C4-2B (cell line): ENCODE measurements at regions not wholly inside any gene's neighbourhood (a gene's known extent, or its start where the extent isn't known, plus 50 kb on each side); places are given as distances from the start of the nearest gene placed in this dataset.
"Not testable (repeated sequence)": the region's sequence is repeated elsewhere in the genome, so short reads cannot be mapped to it uniquely, and the experiment has no call there.

Experiments used
- H3K27ac ChIP-seq: fragments of 450-650 bp; 2 replicates; pipeline ENCODE4 v1.5.1; 2017
- CTCF ChIP-seq: fragments of 450-650 bp; conservative IDR thresholded peaks from 2 replicates; pipeline ENCODE4 v1.5.1; 2017; ENCODE audit warnings: mild to moderate bottlenecking
- ZFX ChIP-seq: fragments of 450-650 bp; IDR thresholded peaks from 2 replicates; pipeline ENCODE4 v1.6.1; 2017

- H3K27ac ChIP-seq, result no peak overlapping the region
- TF ChIP-seq ZFX, result no peak
- TF ChIP-seq CTCF, result no peak
Observed at GRCh38 chr1:95640746-95641145, 406.7 kb downstream of the RWDD3 start.

GRCh38 chr1:95641386-95641785 lies 407.4 kb downstream of the RWDD3 start:
- H3K27ac ChIP-seq, result no peak overlapping the region; the same call in 1 of the 2 replicates
- no peak for TF ChIP-seq CTCF
- TF ChIP-seq ZFX, result no peak

- TF ChIP-seq CTCF (no peak), ZFX (no peak)
- no peak overlapping the region for H3K27ac ChIP-seq
Observed at GRCh38 chr1:95642035-95642434, 408.0 kb downstream of the RWDD3 start.

- TF ChIP-seq ZFX, result no peak
- TF ChIP-seq CTCF, result no peak
- no peak overlapping the region for H3K27ac ChIP-seq
Observed at GRCh38 chr1:95643071-95643470, 409.1 kb downstream of the RWDD3 start.

- H3K27ac ChIP-seq, result not testable (repeated sequence)
Observed at GRCh38 chr1:95645126-95645525, 411.1 kb downstream of the RWDD3 start.

- no peak for TF ChIP-seq CTCF
- no peak for TF ChIP-seq ZFX
- no peak overlapping the region for H3K27ac ChIP-seq
Observed at GRCh38 chr1:95650631-95651030, 416.6 kb downstream of the RWDD3 start.

- TF ChIP-seq CTCF, result no peak
- no peak for TF ChIP-seq ZFX
- no peak overlapping the region for H3K27ac ChIP-seq
Observed at GRCh38 chr1:95652423-95652965, 418.5 kb downstream of the RWDD3 start.

- no peak overlapping the region for H3K27ac ChIP-seq
- TF ChIP-seq ZFX (no peak), CTCF (no peak)
Observed at GRCh38 chr1:95653618-95654017, 419.6 kb downstream of the RWDD3 start.
